Mesodermal cell (in vitro differentiated cells): ENCODE measurements at regions not wholly inside any gene's neighbourhood (a gene's known extent, or its start where the extent isn't known, plus 50 kb on each side); places are given as distances from the start of the nearest gene placed in this dataset.
"Not testable (repeated sequence)": the region's sequence is repeated elsewhere in the genome, so short reads cannot be mapped to it uniquely, and the experiment has no call there.

Experiments used
- H3K27ac ChIP-seq: 2 replicates; pipeline ENCODE4 v1.7.0; 2013; ENCODE audit warnings: mild to moderate bottlenecking, low read depth, low read length, moderate library complexity; ENCODE audit not compliant: severe bottlenecking
- H3K36me3 ChIP-seq: 2 replicates; pipeline ENCODE4 v1.7.1; 2013; ENCODE audit warnings: mild to moderate bottlenecking, low read length, moderate library complexity; ENCODE audit not compliant: control insufficient read depth, insufficient read depth
- H3K4me1 ChIP-seq: one replicate; pipeline ENCODE4 v1.7.1; 2013; ENCODE audit warnings: mild to moderate bottlenecking, low read length; ENCODE audit not compliant: insufficient read depth, control insufficient read depth, poor library complexity, severe bottlenecking
- H3K4me3 ChIP-seq: 2 replicates; pipeline ENCODE4 v1.7.0; 2013; ENCODE audit warnings: low read length, control low read depth, mild to moderate bottlenecking; ENCODE audit not compliant: insufficient read depth, poor library complexity, severe bottlenecking; ENCODE audit errors: extremely low read depth
- H3K9me3 ChIP-seq: 2 replicates; pipeline ENCODE4 v1.7.1; 2013; ENCODE audit warnings: mild to moderate bottlenecking, low read length, moderate library complexity; ENCODE audit not compliant: control insufficient read depth
- WGBS, 2 experiments: methylation state at CpG; one replicate each; pipeline ENCODE4 v1.1.5; 2013; ENCODE audit warnings: missing lambda C conversion rate in 2 of 2; ENCODE audit not compliant: insufficient coverage in 2 of 2; 5-methylcytosine and 5-hydroxymethylcytosine counted together

DNA sequence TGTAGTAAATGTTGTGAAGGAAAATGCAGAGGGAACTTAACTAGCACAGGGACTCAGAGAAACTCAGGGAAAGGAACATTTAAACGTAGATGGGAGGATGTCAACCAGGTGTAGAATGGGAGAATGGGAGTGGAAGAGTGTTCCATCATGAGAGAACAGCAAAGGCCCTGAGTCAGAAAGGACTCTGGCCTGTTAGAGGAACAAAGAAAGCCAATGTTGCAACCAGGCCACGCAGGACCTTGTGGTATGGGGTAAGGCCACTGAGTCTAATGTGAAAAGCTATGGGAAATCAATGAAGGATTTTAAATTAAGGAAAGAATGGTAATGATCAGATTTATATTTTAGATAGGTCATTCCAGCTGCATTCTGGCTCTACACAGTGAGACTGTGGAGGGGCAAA, 76.6 kb upstream of the NBPF26 start:
- WGBS, 2 experiments: no CpG with 5 or more reads among the region's 2 CpGs
- not testable (repeated sequence) for H3K4me3 ChIP-seq, H3K27ac ChIP-seq, H3K4me1 ChIP-seq, H3K36me3 ChIP-seq, H3K9me3 ChIP-seq

DNA sequence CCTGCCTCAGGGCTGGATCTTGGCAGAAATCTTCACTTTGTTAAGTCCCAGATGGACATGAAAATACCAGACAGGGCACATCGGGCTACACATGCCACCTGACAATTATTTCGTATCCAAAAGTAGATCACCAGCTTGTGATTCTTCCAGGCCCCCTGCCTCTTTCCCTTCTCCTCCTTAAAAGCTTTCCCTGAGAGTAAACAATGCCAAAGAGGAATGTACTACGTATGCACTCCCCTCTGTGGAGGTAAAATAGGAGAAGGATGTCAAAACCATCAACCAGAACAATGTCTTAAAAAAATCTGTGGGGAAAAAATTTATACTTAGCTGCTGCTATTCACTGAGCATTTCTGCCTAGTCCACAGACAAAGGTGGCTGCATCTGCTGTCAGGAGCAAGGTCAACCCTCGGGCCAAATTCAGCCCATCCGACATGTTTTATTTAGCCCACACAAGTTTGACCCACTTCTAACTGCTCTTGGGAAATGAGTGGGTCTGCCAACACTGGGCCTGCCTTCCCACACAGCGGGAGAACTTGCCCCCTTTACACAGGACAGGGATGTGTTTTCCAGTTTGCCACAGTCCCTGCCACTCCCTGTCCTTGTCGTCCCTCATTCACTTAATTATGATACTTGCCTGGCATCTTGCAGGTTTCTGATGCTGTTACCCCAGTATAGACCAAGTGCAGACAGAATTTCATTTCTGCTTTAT, 74.7 kb upstream of the NBPF26 start:
- H3K36me3 ChIP-seq, H3K4me1 ChIP-seq, H3K27ac ChIP-seq, H3K4me3 ChIP-seq, H3K9me3 ChIP-seq: not testable (repeated sequence)
- WGBS, 2 experiments: no CpG with 5 or more reads among the region's 7 CpGs

DNA sequence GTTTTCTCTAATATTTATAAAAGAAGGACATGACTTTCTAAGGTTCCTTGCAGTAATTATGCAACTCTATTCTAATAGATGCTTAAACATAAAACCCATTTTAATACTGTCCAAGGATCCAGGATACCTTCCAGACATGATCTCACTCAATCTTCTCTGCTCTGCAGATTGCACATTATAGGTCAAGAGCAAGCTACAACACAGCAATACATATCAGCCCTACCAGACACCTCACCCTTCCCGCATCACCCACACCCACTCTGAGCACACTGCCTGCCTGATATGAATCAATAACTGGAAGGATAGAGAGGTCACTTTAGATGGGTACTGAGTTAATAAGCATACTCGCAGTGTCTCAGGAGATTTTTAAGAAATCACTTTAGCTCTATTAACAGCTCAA, 74.0 kb upstream of the NBPF26 start:
- WGBS, 2 experiments: no CpG with 5 or more reads among the region's 2 CpGs
- H3K36me3 ChIP-seq, H3K4me1 ChIP-seq: not testable (repeated sequence)

DNA sequence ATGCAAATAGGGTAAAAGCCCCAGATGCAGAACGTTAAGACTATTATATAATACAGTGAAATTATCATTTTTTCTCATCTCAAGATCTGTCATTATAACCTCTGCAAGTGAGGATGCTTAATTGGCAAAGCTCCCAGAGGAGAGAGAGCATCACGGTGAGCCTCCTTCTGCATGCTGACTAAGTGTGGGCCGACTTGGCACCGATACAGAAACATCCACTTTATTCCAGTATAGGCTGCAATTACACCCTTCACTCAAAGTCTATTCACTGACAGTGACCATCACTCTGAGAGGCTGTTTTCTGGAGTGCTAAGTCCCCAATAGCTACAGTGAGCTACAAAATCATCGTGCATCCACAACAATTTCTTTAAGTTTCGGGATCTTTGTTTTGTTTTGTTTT, 69.6 kb upstream of the NBPF26 start:
- H3K4me1 ChIP-seq, H3K9me3 ChIP-seq, H3K4me3 ChIP-seq, H3K36me3 ChIP-seq, H3K27ac ChIP-seq: not testable (repeated sequence)
- no CpG with 5 or more reads among the region's 6 CpGs for WGBS, 2 experiments

More for the DNA sequence above, 74.0 kb upstream of the NBPF26 start:
- H3K27ac ChIP-seq, H3K9me3 ChIP-seq, H3K4me3 ChIP-seq: not testable (repeated sequence)

DNA sequence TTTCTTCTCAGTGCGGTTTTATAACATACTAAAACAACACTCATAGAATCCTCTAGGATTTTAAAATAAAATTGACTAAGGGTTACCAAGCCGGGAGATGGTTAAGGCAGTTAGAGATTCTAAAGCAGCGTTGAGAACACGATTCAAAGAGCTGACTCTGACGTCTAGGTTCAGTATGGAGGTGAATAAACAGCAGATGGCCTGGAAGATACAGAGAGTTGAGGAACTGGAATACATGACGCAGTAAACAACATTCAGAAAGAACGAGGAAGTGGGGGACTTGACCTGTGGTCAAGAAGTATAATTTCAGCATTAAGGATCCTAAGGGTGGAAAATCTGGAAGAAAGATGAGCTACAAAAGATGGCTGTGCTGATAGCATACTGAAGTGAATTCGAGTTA, 68.4 kb upstream of the NBPF26 start:
- not testable (repeated sequence) for H3K27ac ChIP-seq, H3K9me3 ChIP-seq, H3K4me1 ChIP-seq, H3K4me3 ChIP-seq, H3K36me3 ChIP-seq
- no CpG with 5 or more reads among the region's 8 CpGs for WGBS, 2 experiments

DNA sequence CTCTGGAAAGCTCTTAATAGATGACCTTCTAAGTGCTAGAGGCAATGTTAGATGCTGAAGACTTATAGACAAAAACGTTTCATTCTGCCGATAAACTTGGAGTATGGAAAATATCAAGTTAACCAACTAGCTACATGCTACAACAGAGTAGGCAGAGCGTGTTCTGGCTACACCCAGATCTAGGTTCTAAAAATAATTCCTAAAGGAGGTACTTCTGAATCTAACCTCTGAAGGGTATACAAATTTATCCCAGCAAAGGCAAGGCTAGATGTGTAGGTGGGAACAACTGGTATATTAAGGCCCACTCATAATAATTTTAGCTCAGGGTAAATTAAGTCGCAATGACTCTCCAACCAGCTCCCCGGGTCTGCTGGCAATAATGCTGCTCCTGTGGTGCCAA, 67.6 kb upstream of the NBPF26 start:
- no CpG with 5 or more reads among the region's 5 CpGs for WGBS, 2 experiments
- not testable (repeated sequence) for H3K27ac ChIP-seq, H3K9me3 ChIP-seq, H3K36me3 ChIP-seq, H3K4me1 ChIP-seq, H3K4me3 ChIP-seq

DNA sequence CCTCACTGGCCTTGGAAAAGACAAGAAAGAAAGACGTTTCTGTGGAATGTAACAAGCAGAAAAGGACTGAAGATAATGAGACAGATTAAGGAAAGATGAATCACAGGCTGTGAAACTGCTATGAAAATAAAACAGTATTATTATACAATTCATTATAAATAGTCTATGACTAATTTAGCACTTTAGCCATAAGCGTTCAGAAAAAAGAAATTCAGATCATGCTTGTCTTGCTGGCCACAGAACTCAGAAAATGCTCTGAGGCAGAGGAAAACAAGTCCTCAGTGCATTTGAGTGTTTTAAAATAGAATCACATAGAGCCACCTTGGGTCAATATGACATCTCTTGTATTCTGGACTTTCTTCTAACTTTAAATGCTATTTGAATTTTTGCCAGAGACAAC, 65.9 kb upstream of the NBPF26 start:
- H3K9me3 ChIP-seq, H3K27ac ChIP-seq, H3K36me3 ChIP-seq, H3K4me3 ChIP-seq, H3K4me1 ChIP-seq: not testable (repeated sequence)
- no CpG with 5 or more reads among the region's 2 CpGs for WGBS, 2 experiments

DNA sequence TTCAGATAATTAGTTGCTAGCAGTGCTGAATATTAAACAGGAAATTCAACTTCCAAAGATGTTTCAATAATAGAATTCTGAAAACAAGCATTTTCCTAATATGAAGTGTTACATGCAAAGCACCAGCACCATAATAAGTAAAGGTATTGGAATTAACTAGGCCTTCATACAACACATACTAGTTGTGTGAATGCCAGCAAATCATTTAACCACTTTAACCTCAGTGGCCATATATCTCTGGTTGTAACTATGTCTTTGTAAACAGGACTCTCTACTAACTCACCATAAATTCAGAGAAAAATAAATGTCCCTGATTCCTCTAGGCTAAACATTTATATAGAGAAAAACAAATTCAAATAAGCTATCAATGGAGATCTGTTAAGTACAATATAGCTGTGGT, 65.1 kb upstream of the NBPF26 start:
- H3K36me3 ChIP-seq, H3K4me3 ChIP-seq, H3K4me1 ChIP-seq, H3K27ac ChIP-seq, H3K9me3 ChIP-seq: not testable (repeated sequence)

DNA sequence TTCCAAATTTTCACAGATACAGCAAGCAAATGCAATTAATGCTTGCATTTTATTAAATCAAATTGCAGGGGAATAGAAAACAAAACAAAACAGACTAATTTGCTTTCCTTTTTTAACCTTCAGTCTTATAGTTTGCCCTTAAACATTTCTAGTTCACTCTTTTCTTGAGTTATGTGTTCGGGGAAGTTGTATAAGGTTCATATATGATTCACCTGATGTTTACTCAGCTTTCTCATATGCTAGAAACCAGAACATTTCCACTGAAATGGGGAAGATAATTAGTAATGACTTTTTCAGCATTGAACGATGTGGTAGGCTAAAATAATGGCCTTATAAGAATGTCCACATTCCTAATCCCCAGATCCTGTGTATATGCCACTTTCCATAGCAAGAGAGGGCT, 64.6 kb upstream of the NBPF26 start:
- H3K4me3 ChIP-seq, H3K27ac ChIP-seq, H3K36me3 ChIP-seq, H3K9me3 ChIP-seq, H3K4me1 ChIP-seq: not testable (repeated sequence)
- no CpG with 5 or more reads among the region's 2 CpGs for WGBS, 2 experiments

DNA sequence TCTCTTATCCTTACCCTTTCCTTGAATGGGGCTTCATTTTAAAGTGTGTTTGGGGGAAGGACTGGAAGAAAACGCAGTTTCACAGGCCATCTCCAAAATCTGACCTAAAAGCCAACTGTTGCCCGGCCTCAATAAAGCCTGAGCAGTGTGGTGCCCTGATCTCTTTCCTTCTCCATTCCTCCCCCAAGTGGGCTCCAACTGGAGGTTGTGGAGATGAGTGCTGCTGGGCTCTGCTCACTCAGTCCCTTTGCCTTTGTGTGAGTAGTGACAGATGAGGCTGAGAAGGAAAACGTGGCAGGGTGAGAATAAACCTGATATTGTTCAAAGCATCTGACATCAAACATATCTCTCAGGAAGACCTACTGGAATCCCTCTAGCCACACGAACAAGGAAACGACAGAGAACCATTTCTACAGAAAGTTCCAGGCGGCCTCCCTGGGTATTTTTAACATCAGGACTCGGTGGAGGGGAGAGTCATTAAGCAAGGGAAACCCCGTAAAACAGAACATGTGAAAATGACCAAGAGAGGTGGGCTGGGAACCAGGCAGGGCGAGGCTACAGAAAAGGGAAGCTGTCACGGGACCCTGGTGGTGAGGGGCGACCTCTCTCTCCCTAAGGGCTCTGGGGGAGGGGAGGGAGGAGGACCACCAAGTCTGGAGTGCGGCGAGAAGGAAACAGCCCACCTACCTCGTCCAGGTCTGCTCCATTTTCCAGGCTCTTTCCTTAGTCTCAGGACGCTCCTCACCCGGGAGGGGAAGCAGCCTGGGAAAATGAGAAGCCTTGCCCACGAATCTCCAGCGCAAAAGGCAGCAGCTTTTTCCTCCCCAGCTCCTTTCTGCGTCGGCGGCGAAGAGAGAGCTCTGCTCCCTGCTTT, 59.1 kb upstream of the NBPF26 start:
- H3K4me3 ChIP-seq, H3K36me3 ChIP-seq, H3K4me1 ChIP-seq, H3K9me3 ChIP-seq, H3K27ac ChIP-seq: not testable (repeated sequence)
- no CpG with 5 or more reads among the region's 22 CpGs for WGBS, 2 experiments

DNA sequence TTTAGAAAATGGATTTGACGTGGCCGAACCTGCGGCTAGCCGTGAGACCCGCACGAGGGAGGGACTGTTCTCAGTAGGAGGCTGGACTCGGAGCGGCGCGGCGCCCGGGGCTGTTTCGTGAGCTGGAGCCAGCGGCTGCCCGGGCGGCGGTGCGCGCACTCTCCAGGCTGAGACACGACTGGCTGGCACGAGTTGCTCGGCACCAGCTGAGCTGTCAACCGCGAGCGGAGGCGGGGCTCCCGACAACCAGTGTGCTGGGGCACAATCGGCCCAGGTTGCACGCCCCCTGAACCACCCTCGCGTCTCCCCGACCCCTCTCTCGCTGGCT, 58.5 kb upstream of the NBPF26 start:
- not testable (repeated sequence) for H3K36me3 ChIP-seq, H3K4me3 ChIP-seq, H3K4me1 ChIP-seq, H3K27ac ChIP-seq, H3K9me3 ChIP-seq
- no CpG with 5 or more reads among the region's 33 CpGs for WGBS, 2 experiments
